B cell (primary cell): ENCODE measurements at regions not wholly inside any gene's neighbourhood (a gene's known extent, or its start where the extent isn't known, plus 50 kb on each side); places are given as distances from the start of the nearest gene placed in this dataset.

Experiments used
- ATAC-seq: fragments of 200-7000 bp; cut with Tn5 transposase; one replicate; pipeline ENCODE4 v1.10.0; 2021; ENCODE audit warnings: low read depth, mild to moderate bottlenecking, moderate number of reproducible peaks, moderate library complexity
- CTCF ChIA-PET: fragments of 350-600 bp; sonication (Branson Sonifier 250); formaldehyde crosslinking; loops from one replicate; lab custom pipeline; 2021; ENCODE audit warnings: antibody characterized with exemption, inconsistent platforms; lab: Charles Lee
- POLR2A ChIA-PET: fragments of 350-600 bp; sonication (Branson Sonifier 250); formaldehyde crosslinking; loops from one replicate; lab custom pipeline; 2021; ENCODE audit warnings: antibody characterized with exemption; lab: Charles Lee
- DNase-seq: peaks from one replicate; pipeline ENCODE4 v3.0.0; 2013
- H2AFZ ChIP-seq: 2 replicates; pipeline ENCODE4 v1.6.1; 2012; ENCODE audit warnings: mild to moderate bottlenecking, low read depth, low read length; ENCODE audit not compliant: insufficient read depth, poor library complexity, severe bottlenecking
- H3K27ac ChIP-seq, 2 donors: 1 replicate in 1 of 2; 2 replicates in 1 of 2; pipeline ENCODE4 v1.5.1; 2012 to 2013; ENCODE audit warnings: low read length in 2 of 2, mild to moderate bottlenecking in 2 of 2, moderate library complexity in 1 of 2
- H3K27me3 ChIP-seq, 4 experiments: fragments of 200-600 bp in 1 of 4; sonication (generic) in 1 of 4; replicated peaks in 1 of 4; 1 replicate in 2 of 4; 2 replicates in 2 of 4; pipeline versions ENCODE4 v1.6.1 to v1.7.0; 2013 to 2016; ENCODE audit warnings: low read length in 3 of 4, mild to moderate bottlenecking in 2 of 4, mixed read lengths in 1 of 4, moderate library complexity in 1 of 4; ENCODE audit not compliant: insufficient read depth in 4 of 4, control insufficient read depth in 3 of 4; ENCODE audit errors: control extremely low read depth in 1 of 4
- H3K36me3 ChIP-seq, 2 experiments: replicated peaks in 1 of 2; 1 replicate in 1 of 2; 2 replicates in 1 of 2; pipeline versions ENCODE4 v1.6.1 to v1.7.1; 2013; ENCODE audit warnings: low read length in 1 of 2; ENCODE audit not compliant: insufficient read depth in 2 of 2, control insufficient read depth in 1 of 2; ENCODE audit errors: control extremely low read depth in 1 of 2, extremely low read depth in 1 of 2
- H3K4me1 ChIP-seq, 2 donors: fragments of 200-600 bp in 1 of 2; sonication (generic) in 1 of 2; 1 replicate in 1 of 2; 2 replicates in 1 of 2; pipeline versions ENCODE4 v1.5.1 to v1.6.1; 2013 to 2017; ENCODE audit warnings: low read length in 2 of 2; ENCODE audit not compliant: control insufficient read depth in 2 of 2, insufficient read depth in 2 of 2
- H3K4me2 ChIP-seq: replicated peaks from 2 replicates; pipeline ENCODE3; 2012; ENCODE audit warnings: mild to moderate bottlenecking, low read depth, low read length; ENCODE audit not compliant: poor library complexity, severe bottlenecking
- H3K4me3 ChIP-seq, 5 experiments: fragments of 200-600 bp in 1 of 5; sonication (generic) in 1 of 5; 1 replicate in 3 of 5; 2 replicates in 2 of 5; pipeline versions ENCODE4 v1.5.1 to v1.7.0; 2011 to 2016; ENCODE audit warnings: low read length in 4 of 5, mild to moderate bottlenecking in 4 of 5, low read depth in 2 of 5, control low read depth in 1 of 5, moderate library complexity in 1 of 5; ENCODE audit not compliant: insufficient read depth in 1 of 5; ENCODE audit errors: control extremely low read depth in 1 of 5, extremely low read depth in 1 of 5
- H3K79me2 ChIP-seq: fragments of 200-600 bp; sonication (generic); one replicate; pipeline ENCODE4 v1.6.0; 2016; ENCODE audit warnings: low read length; ENCODE audit not compliant: control insufficient read depth, insufficient read depth
- H3K9ac ChIP-seq: fragments of 200-600 bp; sonication (generic); 2 replicates; pipeline ENCODE4 v1.6.1; 2017; ENCODE audit warnings: mild to moderate bottlenecking, low read length, moderate library complexity
- H3K9me3 ChIP-seq, 3 donors: one replicate each; pipeline versions ENCODE4 v1.6.1 to v1.7.1; 2013; ENCODE audit warnings: low read length in 2 of 3; ENCODE audit not compliant: control insufficient read depth in 2 of 3, insufficient read depth in 1 of 3; ENCODE audit errors: control extremely low read depth in 1 of 3
- H4K20me1 ChIP-seq: 2 replicates; pipeline ENCODE4 v1.6.0; 2012; ENCODE audit warnings: mild to moderate bottlenecking, low read length; ENCODE audit not compliant: insufficient read depth, control insufficient read depth, poor library complexity, severe bottlenecking
- H3K27ac Mint-ChIP-seq: one replicate; pipeline ENCODE4 v1.8.0; 2021; ENCODE audit warnings: mixed read lengths
- H3K27me3 Mint-ChIP-seq: one replicate; pipeline ENCODE4 v1.8.0; 2021; ENCODE audit warnings: mixed read lengths
- H3K4me1 Mint-ChIP-seq: one replicate; pipeline ENCODE4 v1.8.0; 2021; ENCODE audit warnings: mixed read lengths
- H3K4me3 Mint-ChIP-seq: one replicate; pipeline ENCODE4 v1.8.0; 2021; ENCODE audit warnings: mixed read lengths
- H3K9me3 Mint-ChIP-seq: one replicate; pipeline ENCODE4 v1.8.0; 2022; ENCODE audit warnings: mixed read lengths; ENCODE audit not compliant: insufficient read depth
- EZH2 ChIP-seq: IDR thresholded peaks from 2 replicates; pipeline ENCODE4 v1.6.1; 2012; ENCODE audit warnings: borderline replicate concordance, low read depth, mild to moderate bottlenecking, moderate library complexity, low read length; ENCODE audit not compliant: insufficient read depth, poor library complexity, severe bottlenecking
- WGBS: methylation state at CpG from one replicate; pipeline ENCODE4 v1.1.5; 2013; ENCODE audit warnings: missing lambda C conversion rate; ENCODE audit not compliant: insufficient coverage; 5-methylcytosine and 5-hydroxymethylcytosine counted together
- intact Hi-C: fragments of 100-400 bp; cut with micrococcal nuclease; formaldehyde crosslinking; loops from one replicate; pipeline ENCODE4 v1.10.0; 2022
- TF ChIP-seq, protein P1 (sequence below): fragments of 200-600 bp; IDR thresholded peaks from one replicate; pipeline ENCODE4 v1.8.0; 2022; ENCODE audit warnings: antibody characterized with exemption, mild to moderate bottlenecking

DNA sequence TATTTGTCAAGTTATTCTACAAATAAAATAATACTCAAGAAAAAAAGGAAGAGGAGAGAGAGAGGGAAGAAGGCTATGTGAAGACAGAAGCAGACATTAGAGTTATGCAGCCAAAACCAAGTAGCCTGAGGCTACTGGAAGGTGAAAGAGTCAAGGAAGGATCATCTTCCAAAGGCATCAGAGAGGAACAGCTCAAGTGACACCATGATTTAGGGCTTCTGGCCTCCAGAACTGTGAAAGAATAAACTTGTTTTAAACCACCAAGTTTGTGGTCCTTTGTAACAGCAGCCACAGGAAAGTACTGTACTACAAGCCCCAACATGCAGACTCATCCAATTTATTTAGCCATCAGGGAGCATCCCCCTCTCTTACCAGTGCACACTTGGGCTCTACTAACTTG lies 788.5 kb upstream of the LRRTM1 start:
- no peak for DNase-seq
- no peaks in the 10 kb centered on the region for H3K4me1 Mint-ChIP-seq
- TF ChIP-seq, protein P1, sequence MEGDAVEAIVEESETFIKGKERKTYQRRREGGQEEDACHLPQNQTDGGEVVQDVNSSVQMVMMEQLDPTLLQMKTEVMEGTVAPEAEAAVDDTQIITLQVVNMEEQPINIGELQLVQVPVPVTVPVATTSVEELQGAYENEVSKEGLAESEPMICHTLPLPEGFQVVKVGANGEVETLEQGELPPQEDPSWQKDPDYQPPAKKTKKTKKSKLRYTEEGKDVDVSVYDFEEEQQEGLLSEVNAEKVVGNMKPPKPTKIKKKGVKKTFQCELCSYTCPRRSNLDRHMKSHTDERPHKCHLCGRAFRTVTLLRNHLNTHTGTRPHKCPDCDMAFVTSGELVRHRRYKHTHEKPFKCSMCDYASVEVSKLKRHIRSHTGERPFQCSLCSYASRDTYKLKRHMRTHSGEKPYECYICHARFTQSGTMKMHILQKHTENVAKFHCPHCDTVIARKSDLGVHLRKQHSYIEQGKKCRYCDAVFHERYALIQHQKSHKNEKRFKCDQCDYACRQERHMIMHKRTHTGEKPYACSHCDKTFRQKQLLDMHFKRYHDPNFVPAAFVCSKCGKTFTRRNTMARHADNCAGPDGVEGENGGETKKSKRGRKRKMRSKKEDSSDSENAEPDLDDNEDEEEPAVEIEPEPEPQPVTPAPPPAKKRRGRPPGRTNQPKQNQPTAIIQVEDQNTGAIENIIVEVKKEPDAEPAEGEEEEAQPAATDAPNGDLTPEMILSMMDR, result no peak
- no peak for ATAC-seq
- Histone ChIP-seq H3K9ac (no peak overlapping the region), H3K79me2 (no peaks in the 10 kb centered on the region), H3K36me3 (no peaks in the 10 kb centered on the region), H4K20me1 (no peaks in the 10 kb centered on the region), H3K9me3 (no peaks in the 10 kb centered on the region), H3K4me2 (no peak overlapping the region), H3K27ac (no peak overlapping the region), H3K27me3 (no peaks in the 10 kb centered on the region), H3K4me1 (no peaks in the 10 kb centered on the region), H3K4me3 (no peak overlapping the region), H2AFZ (no peak overlapping the region)
- H3K4me3 Mint-ChIP-seq, result no peak overlapping the region
- H3K9me3 Mint-ChIP-seq, result peaks cover 4% of the 10 kb centered on the region
- POLR2A ChIA-PET, result no interaction called here
- CTCF ChIA-PET, result no interaction called here
- H3K27me3 Mint-ChIP-seq, result no peaks in the 10 kb centered on the region
- H3K27ac Mint-ChIP-seq, result no peak overlapping the region
- intact Hi-C loops, result no loop called here

- no peak overlapping the region for H3K27ac Mint-ChIP-seq
- no peaks in the 10 kb centered on the region for H3K9me3 ChIP-seq
- no peak overlapping the region for H3K27ac ChIP-seq
- no peaks in the 10 kb centered on the region for H3K27me3 Mint-ChIP-seq
- H3K27me3 ChIP-seq, result no peaks in the 10 kb centered on the region
- no peaks in the 10 kb centered on the region for H3K4me1 ChIP-seq
- WGBS, result no CpG with 5 or more reads among the region's 3 CpGs
- no peaks in the 10 kb centered on the region for H3K36me3 ChIP-seq
- H3K4me3 Mint-ChIP-seq, result no peak overlapping the region
- TF ChIP-seq EZH2, result no peak
- TF ChIP-seq, protein P1, result no peak
- no peaks in the 10 kb centered on the region for H3K4me1 Mint-ChIP-seq
- intact Hi-C loops, result no loop called here
- peaks cover 5% of the 10 kb centered on the region for H3K9me3 Mint-ChIP-seq
- ChIA-PET POLR2A (no interaction called here), CTCF (no interaction called here)
- ATAC-seq, result no peak
- no peaks in the 10 kb centered on the region for H3K79me2 ChIP-seq
- no peak for DNase-seq
- H4K20me1 ChIP-seq, result no peaks in the 10 kb centered on the region
- H2AFZ ChIP-seq, result no peak overlapping the region
- no peak overlapping the region for H3K4me3 ChIP-seq
- H3K9ac ChIP-seq, result no peak overlapping the region
- no peak overlapping the region for H3K4me2 ChIP-seq
These were observed 783.1 kb upstream of the LRRTM1 start for GRCh38 chr2:81087646-81088045.
